SK-N-SH treated with all-trans-retinoic acid at 6 μM for 48 hours (cell line): ENCODE measurements at regions not wholly inside any gene's neighbourhood (a gene's known extent, or its start where the extent isn't known, plus 50 kb on each side); places are given as distances from the start of the nearest gene placed in this dataset.

ENCODE experiments used
- ATAC-seq: fragments of 200-7000 bp; cut with Tn5 transposase; 3 replicates; pipeline ENCODE4 v1.9.1; 2020; ENCODE audit warnings: mild to moderate bottlenecking, moderate library complexity
- ARNTL ChIP-seq: fragments of 450-650 bp; formaldehyde crosslinking; IDR thresholded peaks from 2 replicates; pipeline ENCODE4 v1.5.0; 2020; ENCODE audit warnings: low read depth, mild to moderate bottlenecking, moderate library complexity, borderline replicate concordance
- BACH2 ChIP-seq: fragments of 250-450 bp; sonication (Bioruptor Pico); IDR thresholded peaks from 2 replicates; pipeline ENCODE4 v1.9.0; 2021; ENCODE audit warnings: mild to moderate bottlenecking, borderline replicate concordance
- CREB5 ChIP-seq: fragments of 250-450 bp; sonication (Bioruptor Pico); IDR thresholded peaks from 2 replicates; pipeline ENCODE4 v1.5.1; 2020; ENCODE audit warnings: low read depth, mild to moderate bottlenecking, moderate library complexity
- CSDC2 ChIP-seq: fragments of 250-450 bp; sonication (Bioruptor Pico); IDR thresholded peaks from 2 replicates; pipeline ENCODE4 v1.5.0; 2020; ENCODE audit warnings: mild to moderate bottlenecking, moderate library complexity
- ESRRG ChIP-seq: fragments of 250-450 bp; sonication (Bioruptor Pico); IDR thresholded peaks from 2 replicates; pipeline ENCODE4 v1.6.1; 2021; ENCODE audit warnings: mild to moderate bottlenecking
- GLIS3 ChIP-seq: fragments of 250-450 bp; sonication (Bioruptor Pico); IDR thresholded peaks from 2 replicates; pipeline ENCODE4 v1.5.0; 2020; ENCODE audit warnings: mild to moderate bottlenecking, moderate library complexity
- ISL1 ChIP-seq: fragments of 250-450 bp; sonication (Bioruptor Pico); IDR thresholded peaks from 2 replicates; pipeline ENCODE4 v2.1.2; 2022; ENCODE audit warnings: mild to moderate bottlenecking, moderate library complexity
- OSR1 ChIP-seq: fragments of 250-450 bp; sonication (Bioruptor Pico); IDR thresholded peaks from 2 replicates; pipeline ENCODE4 v1.8.0; 2022; ENCODE audit warnings: moderate library complexity, mild to moderate bottlenecking, inconsistent platforms
- POU6F1 ChIP-seq: fragments of 250-450 bp; sonication (Bioruptor Pico); IDR thresholded peaks from 2 replicates; pipeline ENCODE4 v1.8.0; 2021; ENCODE audit warnings: low read depth, mild to moderate bottlenecking, moderate library complexity, borderline replicate concordance
- RARB ChIP-seq: fragments of 250-450 bp; sonication (Bioruptor Pico); IDR thresholded peaks from 2 replicates; pipeline ENCODE4 v1.8.0; 2021; ENCODE audit warnings: mild to moderate bottlenecking, moderate library complexity
- SNAI2 ChIP-seq: fragments of 250-450 bp; sonication (Bioruptor Pico); IDR thresholded peaks from 2 replicates; pipeline ENCODE4 v1.5.0; 2020; ENCODE audit warnings: mild to moderate bottlenecking, moderate library complexity
- TCF4 ChIP-seq: fragments of 250-450 bp; sonication (Bioruptor Pico); IDR thresholded peaks from 2 replicates; pipeline ENCODE4 v1.8.0; 2021; ENCODE audit warnings: mild to moderate bottlenecking, moderate library complexity, borderline replicate concordance
- TOX ChIP-seq: fragments of 250-450 bp; sonication (Bioruptor Pico); IDR thresholded peaks from 2 replicates; pipeline ENCODE4 v1.8.0; 2021; ENCODE audit warnings: mild to moderate bottlenecking, moderate library complexity, borderline replicate concordance
- ZFP3 ChIP-seq: fragments of 250-450 bp; sonication (Bioruptor Pico); IDR thresholded peaks from 2 replicates; pipeline ENCODE4 v1.5.0; 2020; ENCODE audit warnings: mild to moderate bottlenecking, moderate library complexity
- ZFP30 ChIP-seq: fragments of 450-650 bp; formaldehyde crosslinking; IDR thresholded peaks from 2 replicates; pipeline ENCODE4 v1.5.0; 2022; ENCODE audit warnings: mild to moderate bottlenecking, moderate library complexity
- ZNF565 ChIP-seq: fragments of 450-650 bp; formaldehyde crosslinking; conservative IDR thresholded peaks from 2 replicates; pipeline ENCODE4 v1.5.0; 2020; ENCODE audit warnings: low read depth, mild to moderate bottlenecking, moderate library complexity
- ZNF70 ChIP-seq: fragments of 450-650 bp; formaldehyde crosslinking; IDR thresholded peaks from 2 replicates; pipeline ENCODE4 v1.5.0; 2020; ENCODE audit warnings: mild to moderate bottlenecking, moderate library complexity
- ZNF8 ChIP-seq: fragments of 450-650 bp; formaldehyde crosslinking; IDR thresholded peaks from 2 replicates; pipeline ENCODE4 v1.5.0; 2020; ENCODE audit warnings: mild to moderate bottlenecking, moderate library complexity
- TF ChIP-seq, protein P1 (sequence below): fragments of 250-450 bp; sonication (Bioruptor Pico); IDR thresholded peaks from 2 replicates; pipeline ENCODE4 v1.8.0; 2020; ENCODE audit warnings: mild to moderate bottlenecking, moderate library complexity, borderline replicate concordance
- TF ChIP-seq, protein P2 (sequence below): fragments of 250-450 bp; sonication (Bioruptor Pico); IDR thresholded peaks from 2 replicates; pipeline ENCODE4 v1.5.0; 2020; ENCODE audit warnings: mild to moderate bottlenecking, moderate library complexity
- TF ChIP-seq, protein P3 (sequence below): fragments of 250-450 bp; sonication (Bioruptor Pico); IDR thresholded peaks from 2 replicates; pipeline ENCODE4 v1.5.1; 2021; ENCODE audit warnings: mild to moderate bottlenecking, moderate library complexity

DNA sequence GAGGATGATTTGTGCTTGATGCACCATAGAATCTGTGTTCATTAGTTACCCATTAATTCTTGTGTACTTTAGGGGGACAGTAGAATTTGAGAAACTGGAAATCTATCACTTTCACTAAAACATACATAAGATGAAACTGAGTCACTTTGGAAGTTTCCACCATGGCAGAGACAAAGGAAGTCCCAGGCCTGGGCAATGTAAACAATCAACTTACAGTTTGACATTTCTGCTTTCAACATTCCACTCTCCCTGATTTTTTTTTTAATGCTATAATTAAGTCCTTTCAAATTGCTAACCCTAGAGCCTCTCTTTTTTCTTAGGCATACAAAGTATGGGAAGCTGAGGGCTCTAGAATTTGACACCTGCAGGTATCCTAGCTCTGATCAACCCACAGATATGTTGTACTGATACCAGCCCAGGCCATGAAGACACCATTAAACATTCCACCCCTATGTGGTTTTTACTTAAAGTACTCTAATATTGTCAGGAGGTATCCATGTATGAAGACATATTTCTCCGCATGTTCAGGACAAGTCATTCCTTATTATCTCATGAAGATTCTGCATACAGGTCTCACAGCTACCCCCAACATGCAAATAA lies 88.5 kb upstream of the GLS start (continued):
- TF ChIP-seq, protein P1, sequence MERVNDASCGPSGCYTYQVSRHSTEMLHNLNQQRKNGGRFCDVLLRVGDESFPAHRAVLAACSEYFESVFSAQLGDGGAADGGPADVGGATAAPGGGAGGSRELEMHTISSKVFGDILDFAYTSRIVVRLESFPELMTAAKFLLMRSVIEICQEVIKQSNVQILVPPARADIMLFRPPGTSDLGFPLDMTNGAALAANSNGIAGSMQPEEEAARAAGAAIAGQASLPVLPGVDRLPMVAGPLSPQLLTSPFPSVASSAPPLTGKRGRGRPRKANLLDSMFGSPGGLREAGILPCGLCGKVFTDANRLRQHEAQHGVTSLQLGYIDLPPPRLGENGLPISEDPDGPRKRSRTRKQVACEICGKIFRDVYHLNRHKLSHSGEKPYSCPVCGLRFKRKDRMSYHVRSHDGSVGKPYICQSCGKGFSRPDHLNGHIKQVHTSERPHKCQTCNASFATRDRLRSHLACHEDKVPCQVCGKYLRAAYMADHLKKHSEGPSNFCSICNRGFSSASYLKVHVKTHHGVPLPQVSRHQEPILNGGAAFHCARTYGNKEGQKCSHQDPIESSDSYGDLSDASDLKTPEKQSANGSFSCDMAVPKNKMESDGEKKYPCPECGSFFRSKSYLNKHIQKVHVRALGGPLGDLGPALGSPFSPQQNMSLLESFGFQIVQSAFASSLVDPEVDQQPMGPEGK (CRISPR knock-in tag), result no peak
- TF ChIP-seq OSR1 (CRISPR knock-in tag) (no peak), ZNF565 (CRISPR knock-in tag) (no peak), RARB (CRISPR knock-in tag) (no peak), ESRRG (CRISPR knock-in tag) (no peak)

DNA sequence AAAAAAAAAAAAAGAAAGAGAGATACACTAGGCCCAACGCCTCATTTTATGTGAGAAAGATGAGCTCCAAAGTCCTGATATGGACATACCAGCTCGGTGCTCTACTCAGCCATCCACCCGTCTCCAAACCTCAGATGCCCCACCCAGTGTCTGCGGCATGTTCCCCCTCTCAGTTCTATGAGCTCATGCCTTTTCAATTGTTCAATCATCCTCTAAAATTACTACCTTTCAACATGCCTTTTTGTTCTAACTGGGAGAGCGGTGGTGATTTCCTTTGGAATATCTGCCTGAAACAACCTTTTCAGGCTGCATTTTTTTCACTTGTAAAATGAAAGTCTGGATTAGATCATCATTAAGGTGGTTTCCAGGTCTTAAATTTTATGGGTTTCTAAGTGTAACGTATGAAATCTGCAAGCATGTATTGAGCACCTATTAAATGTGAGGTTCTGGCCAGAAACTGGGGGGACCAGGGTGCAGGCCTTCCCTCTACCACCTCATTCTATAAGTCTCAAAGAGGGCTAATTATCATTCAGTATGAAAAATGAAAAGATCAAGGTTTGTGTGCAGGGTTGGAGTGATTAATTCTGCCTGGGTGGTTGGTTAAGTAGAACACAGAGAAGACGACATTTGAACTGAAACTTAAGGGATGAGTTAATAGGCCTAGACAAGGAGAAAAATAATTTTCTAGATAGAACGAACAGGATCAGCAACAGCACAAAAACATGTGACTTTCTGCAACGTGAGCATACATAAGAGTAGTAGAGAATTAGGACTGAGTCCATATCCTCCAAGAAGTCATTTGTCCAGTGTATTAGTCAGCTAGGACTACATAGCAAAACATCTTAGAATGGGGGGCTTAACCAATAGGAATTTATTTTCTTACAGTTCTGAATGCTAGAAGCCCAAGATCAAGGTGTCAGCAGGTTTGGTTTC lies 87.4 kb upstream of the GLS start:
- TF ChIP-seq ZNF70 (CRISPR knock-in tag) (no peak), ZFP3 (no peak), TOX (CRISPR knock-in tag) (no peak), CSDC2 (no peak), ZNF565 (CRISPR knock-in tag) (no peak), SNAI2 (no peak)
- ATAC-seq, result no peak

DNA sequence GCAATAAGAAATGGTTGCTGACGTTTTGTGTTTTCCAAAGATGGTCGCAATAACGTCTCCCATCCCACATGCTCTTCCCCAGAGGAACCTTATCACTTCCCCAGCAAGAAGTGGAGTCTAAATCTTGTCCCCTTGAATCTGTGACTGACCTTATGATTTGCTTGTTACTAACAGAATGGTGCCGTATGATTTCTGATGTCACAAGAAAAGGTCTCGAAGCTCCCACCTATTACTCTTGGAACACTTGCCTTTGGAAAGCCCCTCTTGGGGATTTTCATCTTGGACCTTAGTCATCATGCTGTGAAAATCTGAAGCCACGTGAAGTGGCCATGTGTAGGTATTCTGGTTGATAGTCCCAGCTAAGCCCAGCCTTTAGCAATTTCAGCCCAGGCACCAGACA lies 86.2 kb upstream of the GLS start:
- no peak for ATAC-seq
- TF ChIP-seq OSR1 (CRISPR knock-in tag) (no peak), POU6F1 (CRISPR knock-in tag) (no peak), CSDC2 (no peak), ZNF8 (CRISPR knock-in tag) (no peak), ZNF565 (CRISPR knock-in tag) (no peak), BACH2 (no peak), TCF4 (CRISPR knock-in tag) (no peak)

DNA sequence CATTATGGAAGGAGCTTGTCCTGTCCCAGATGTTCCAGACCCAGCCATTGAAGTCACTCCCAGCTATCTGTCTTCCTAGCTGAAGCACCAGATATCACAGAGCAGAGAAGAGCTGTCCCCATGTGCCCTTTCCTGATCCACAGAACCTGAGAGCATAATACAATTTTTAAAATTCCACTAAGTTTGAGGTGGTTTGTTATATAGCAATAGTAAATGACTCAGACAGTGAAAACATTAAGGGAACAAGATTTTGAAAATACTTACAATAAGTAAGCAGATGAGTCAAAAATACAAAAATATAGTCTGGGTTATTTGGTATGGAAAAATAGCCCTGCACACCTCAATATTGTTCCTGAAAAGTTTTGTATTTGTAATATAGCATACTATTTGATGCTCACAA lies 85.8 kb upstream of the GLS start:
- TF ChIP-seq ISL1 (no peak), SNAI2 (no peak), ZFP30 (no peak), ZNF8 (CRISPR knock-in tag) (no peak), RARB (CRISPR knock-in tag) (no peak), ESRRG (CRISPR knock-in tag) (no peak), OSR1 (CRISPR knock-in tag) (no peak), CREB5 (CRISPR knock-in tag) (no peak), GLIS3 (CRISPR knock-in tag) (no peak), ARNTL (no peak)
- TF ChIP-seq, protein P2, sequence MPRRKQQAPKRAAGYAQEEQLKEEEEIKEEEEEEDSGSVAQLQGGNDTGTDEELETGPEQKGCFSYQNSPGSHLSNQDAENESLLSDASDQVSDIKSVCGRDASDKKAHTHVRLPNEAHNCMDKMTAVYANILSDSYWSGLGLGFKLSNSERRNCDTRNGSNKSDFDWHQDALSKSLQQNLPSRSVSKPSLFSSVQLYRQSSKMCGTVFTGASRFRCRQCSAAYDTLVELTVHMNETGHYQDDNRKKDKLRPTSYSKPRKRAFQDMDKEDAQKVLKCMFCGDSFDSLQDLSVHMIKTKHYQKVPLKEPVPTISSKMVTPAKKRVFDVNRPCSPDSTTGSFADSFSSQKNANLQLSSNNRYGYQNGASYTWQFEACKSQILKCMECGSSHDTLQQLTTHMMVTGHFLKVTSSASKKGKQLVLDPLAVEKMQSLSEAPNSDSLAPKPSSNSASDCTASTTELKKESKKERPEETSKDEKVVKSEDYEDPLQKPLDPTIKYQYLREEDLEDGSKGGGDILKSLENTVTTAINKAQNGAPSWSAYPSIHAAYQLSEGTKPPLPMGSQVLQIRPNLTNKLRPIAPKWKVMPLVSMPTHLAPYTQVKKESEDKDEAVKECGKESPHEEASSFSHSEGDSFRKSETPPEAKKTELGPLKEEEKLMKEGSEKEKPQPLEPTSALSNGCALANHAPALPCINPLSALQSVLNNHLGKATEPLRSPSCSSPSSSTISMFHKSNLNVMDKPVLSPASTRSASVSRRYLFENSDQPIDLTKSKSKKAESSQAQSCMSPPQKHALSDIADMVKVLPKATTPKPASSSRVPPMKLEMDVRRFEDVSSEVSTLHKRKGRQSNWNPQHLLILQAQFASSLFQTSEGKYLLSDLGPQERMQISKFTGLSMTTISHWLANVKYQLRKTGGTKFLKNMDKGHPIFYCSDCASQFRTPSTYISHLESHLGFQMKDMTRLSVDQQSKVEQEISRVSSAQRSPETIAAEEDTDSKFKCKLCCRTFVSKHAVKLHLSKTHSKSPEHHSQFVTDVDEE (CRISPR knock-in tag), result no peak
- TF ChIP-seq, protein P3, sequence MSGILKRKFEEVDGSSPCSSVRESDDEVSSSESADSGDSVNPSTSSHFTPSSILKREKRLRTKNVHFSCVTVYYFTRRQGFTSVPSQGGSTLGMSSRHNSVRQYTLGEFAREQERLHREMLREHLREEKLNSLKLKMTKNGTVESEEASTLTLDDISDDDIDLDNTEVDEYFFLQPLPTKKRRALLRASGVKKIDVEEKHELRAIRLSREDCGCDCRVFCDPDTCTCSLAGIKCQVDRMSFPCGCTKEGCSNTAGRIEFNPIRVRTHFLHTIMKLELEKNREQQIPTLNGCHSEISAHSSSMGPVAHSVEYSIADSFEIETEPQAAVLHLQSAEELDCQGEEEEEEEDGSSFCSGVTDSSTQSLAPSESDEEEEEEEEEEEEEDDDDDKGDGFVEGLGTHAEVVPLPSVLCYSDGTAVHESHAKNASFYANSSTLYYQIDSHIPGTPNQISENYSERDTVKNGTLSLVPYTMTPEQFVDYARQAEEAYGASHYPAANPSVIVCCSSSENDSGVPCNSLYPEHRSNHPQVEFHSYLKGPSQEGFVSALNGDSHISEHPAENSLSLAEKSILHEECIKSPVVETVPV (CRISPR knock-in tag), result no peak
- TF ChIP-seq, all 23 proteins: peak for 0
- ATAC-seq, result peak; percentile 39; the same call in 2 of the 3 replicates
